HFF-Myc (cell line): ENCODE measurements at regions not wholly inside any gene's neighbourhood (a gene's known extent, or its start where the extent isn't known, plus 50 kb on each side); places are given as distances from the start of the nearest gene placed in this dataset.

ENCODE experiments used
- DNase-seq: peaks from one replicate; pipeline ENCODE4 v3.0.0-alpha.2; 2011; ENCODE audit warnings: low read depth; ENCODE audit errors: extremely low read depth
- H3K4me3 ChIP-seq: replicated peaks from 2 replicates; pipeline ENCODE4 v1.5.1; 2011; ENCODE audit warnings: low read depth, mild to moderate bottlenecking, control low read depth, low read length
- TF ChIP-seq, protein P1 (sequence below): IDR thresholded peaks from 2 replicates; pipeline ENCODE4 v1.5.1; 2012; ENCODE audit warnings: mild to moderate bottlenecking, low read depth, low read length, control low read depth; ENCODE audit errors: missing control alignments

GRCh38 chr6:227812-228338 lies 64.4 kb upstream of the DUSP22 start:
- no peak overlapping the region for H3K4me3 ChIP-seq
- no peak for DNase-seq
- TF ChIP-seq, protein P1, sequence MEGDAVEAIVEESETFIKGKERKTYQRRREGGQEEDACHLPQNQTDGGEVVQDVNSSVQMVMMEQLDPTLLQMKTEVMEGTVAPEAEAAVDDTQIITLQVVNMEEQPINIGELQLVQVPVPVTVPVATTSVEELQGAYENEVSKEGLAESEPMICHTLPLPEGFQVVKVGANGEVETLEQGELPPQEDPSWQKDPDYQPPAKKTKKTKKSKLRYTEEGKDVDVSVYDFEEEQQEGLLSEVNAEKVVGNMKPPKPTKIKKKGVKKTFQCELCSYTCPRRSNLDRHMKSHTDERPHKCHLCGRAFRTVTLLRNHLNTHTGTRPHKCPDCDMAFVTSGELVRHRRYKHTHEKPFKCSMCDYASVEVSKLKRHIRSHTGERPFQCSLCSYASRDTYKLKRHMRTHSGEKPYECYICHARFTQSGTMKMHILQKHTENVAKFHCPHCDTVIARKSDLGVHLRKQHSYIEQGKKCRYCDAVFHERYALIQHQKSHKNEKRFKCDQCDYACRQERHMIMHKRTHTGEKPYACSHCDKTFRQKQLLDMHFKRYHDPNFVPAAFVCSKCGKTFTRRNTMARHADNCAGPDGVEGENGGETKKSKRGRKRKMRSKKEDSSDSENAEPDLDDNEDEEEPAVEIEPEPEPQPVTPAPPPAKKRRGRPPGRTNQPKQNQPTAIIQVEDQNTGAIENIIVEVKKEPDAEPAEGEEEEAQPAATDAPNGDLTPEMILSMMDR, result no peak

GRCh38 chr6:228881-229651 lies 63.2 kb upstream of the DUSP22 start:
- H3K4me3 ChIP-seq, result no peak overlapping the region
- no peak for DNase-seq
- TF ChIP-seq, protein P1, result no peak

GRCh38 chr6:231779-232178 lies 60.5 kb upstream of the DUSP22 start:
- no peak overlapping the region for H3K4me3 ChIP-seq
- TF ChIP-seq, protein P1, result no peak
- DNase-seq, result no peak

DNA sequence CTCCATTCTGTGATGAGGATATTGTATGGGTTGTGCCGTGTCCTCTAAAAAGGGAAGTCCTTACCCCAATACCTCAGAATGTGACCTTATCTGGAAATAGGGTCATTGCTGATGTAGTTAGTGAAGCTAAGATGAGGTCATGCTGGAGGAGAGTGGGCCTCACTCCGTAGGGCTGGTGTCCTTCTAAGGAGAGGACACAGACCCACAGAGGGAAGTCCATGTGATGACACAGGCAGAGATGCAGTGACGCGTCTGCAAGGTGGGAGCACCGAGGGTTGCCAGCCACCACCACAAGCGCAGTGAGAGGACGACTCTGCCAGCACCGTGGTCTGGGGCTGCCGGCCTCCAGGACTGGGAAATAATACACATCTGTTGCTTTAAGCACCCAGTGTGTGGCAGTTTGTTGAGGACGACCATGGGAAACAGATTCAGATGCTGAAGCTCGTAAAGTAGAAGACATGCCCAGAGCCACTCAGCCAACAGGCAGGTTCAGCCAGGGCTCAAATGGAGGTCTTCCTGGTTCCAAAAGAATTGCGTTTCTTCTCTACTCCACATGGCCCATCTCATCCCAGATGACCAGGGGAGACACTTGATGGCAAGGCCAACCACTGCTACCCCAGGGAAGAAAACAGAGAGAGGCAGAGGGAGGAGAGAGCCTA lies 59.2 kb upstream of the DUSP22 start:
- TF ChIP-seq, protein P1, result no peak
- DNase-seq, result no peak
- no peak overlapping the region for H3K4me3 ChIP-seq

DNA sequence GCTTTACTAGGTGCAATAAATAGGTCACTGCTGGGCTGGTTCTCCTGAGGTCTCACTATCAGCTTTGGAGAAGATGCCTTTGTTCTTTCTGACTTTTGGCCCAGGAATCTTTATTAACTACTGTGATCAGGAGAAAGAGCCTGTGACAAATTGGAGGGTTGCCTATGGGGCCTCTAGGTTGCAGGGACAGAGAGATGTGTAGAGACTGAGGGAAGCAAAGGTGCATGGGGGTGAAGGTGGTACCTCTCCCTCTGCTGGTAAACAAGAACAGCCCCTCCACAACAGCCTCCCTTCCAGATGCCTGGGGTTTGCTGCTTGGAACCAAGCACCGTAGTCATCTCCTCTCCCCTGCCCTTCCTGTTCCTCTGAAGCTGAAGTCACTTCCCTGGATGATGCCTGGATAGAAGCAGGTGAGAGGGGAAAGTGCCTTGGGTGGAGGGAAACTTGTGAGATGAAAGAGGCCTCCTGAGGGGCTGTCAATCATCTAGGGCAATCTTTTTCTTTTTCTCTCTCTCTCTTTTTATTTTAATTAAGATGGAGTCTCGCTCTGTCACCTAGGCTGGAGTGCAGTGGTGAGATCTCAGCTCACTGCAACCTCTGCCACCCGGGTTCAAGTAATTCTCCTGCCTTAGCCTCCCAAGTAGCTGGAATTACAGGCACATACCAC lies 57.4 kb upstream of the DUSP22 start:
- DNase-seq, result no peak
- H3K4me3 ChIP-seq, result no peak overlapping the region
- TF ChIP-seq, protein P1, result no peak

DNA sequence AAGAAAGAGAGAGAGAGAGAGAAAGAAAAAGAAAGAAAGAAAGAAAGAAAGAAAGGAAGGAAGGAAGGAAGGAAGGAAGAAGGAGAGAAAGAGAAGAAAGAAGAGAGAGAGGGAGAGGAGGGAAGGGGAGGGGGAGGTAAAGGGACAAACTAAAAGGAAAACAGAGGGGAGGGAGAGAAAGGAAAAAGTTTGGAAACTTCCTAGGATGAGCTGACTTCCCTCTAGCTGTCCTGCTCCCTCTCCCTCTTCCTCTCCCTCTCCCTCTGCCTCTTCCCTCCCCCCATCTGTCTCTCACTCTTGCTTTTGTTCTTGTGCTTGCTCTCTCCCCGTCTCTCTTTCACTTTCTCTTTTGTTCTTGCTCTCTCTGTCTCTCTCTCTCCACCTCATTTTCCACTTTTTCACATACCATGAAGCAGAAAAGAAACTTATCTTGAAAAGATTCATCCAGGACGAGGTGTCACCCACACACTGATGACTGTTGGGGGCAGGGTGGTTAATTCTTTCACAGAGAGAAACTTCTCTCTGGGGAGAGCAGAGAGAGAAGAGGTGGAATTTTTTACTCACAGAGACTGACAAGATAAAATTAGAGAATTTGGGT lies 56.4 kb upstream of the DUSP22 start:
- peak overlapping the region; percentile 27 for H3K4me3 ChIP-seq
- DNase-seq, result no peak
- TF ChIP-seq, protein P1, result no peak
